ENCODE measurements at regions not wholly inside any gene's neighbourhood (a gene's known extent, or its start where the extent isn't known, plus 50 kb on each side); places are given as distances from the start of the nearest gene placed in this dataset.

DNA sequence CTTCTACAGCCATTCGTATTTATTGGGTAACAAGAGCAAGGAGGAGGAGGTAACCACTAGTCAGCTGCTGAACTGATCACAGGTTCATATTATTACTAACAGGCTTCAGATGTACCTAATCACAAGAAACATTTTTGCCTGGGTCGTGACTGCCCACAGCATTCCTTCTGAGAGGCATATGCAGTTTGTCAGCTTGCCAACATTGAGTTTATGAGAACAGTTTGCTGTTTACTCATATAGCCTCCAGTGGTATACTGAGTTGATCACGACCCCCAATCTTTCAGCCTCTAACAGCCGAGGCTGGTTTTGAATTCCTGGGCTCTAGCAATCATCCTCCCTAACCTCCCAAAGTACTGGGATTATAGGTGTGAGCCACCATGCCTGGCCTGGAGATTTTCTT, 693.6 kb downstream of the TLE1 start:
- TF ChIP-seq CTCF (IDR thresholded peaks at IDR 0.05; ENCODE audit: low read depth, low read length, poor library complexity, severe bottlenecking) = no peak
- no peak for TF ChIP-seq EZH2phosphoT487 (IDR thresholded peaks at IDR 0.05; ENCODE audit: borderline replicate concordance, low read length)
